OCI-LY3 (cell line): ENCODE measurements at regions not wholly inside any gene's neighbourhood (a gene's known extent, or its start where the extent isn't known, plus 50 kb on each side); places are given as distances from the start of the nearest gene placed in this dataset.
"Not testable (repeated sequence)": the region's sequence is repeated elsewhere in the genome, so short reads cannot be mapped to it uniquely, and the experiment has no call there.

ENCODE experiments used
- H2AFZ ChIP-seq: fragments of 200-600, 300-600 bp; shearing (Covaris generic); 2 replicates; pipeline ENCODE4 v1.6.0; 2014; ENCODE audit warnings: antibody characterized with exemption, low read depth, low read length
- H3K27ac ChIP-seq: fragments of 200-600, 300-600 bp; sonication (generic); 2 replicates; pipeline ENCODE4 v1.5.1; 2014; ENCODE audit warnings: mild to moderate bottlenecking, low read length, moderate library complexity, mixed read lengths
- H3K27me3 ChIP-seq: fragments of 200-600, 300-600 bp; sonication (generic); 2 replicates; pipeline ENCODE4 v1.6.1; 2014; ENCODE audit warnings: low read depth, low read length, mixed read lengths
- H3K36me3 ChIP-seq: fragments of 200-600, 300-600 bp; sonication (generic); replicated peaks from 2 replicates; pipeline ENCODE3; 2014; ENCODE audit warnings: low read depth, low read length, mixed read lengths
- H3K4me1 ChIP-seq: fragments of 300-600, 200-600 bp; sonication (generic); 2 replicates; pipeline ENCODE4 v1.6.1; 2014; ENCODE audit warnings: low read length, mixed read lengths
- H3K4me2 ChIP-seq: fragments of 200-600, 300-600 bp; sonication (generic); 2 replicates; pipeline ENCODE4 v1.6.1; 2014; ENCODE audit warnings: low read length, mixed read lengths
- H3K4me3 ChIP-seq: fragments of 300-600, 200-600 bp; sonication (generic); 2 replicates; pipeline ENCODE4 v1.5.1; 2014; ENCODE audit warnings: antibody characterized with exemption, mild to moderate bottlenecking, low read length, moderate library complexity
- H3K79me2 ChIP-seq: fragments of 300-600, 200-600 bp; shearing (Covaris generic); 2 replicates; pipeline ENCODE4 v1.6.1; 2014; ENCODE audit warnings: mild to moderate bottlenecking, low read length, mixed read lengths
- H3K9ac ChIP-seq: fragments of 300-600, 200-600 bp; shearing (Covaris generic); 2 replicates; pipeline ENCODE4 v1.6.0; 2014; ENCODE audit warnings: mild to moderate bottlenecking, low read length, moderate library complexity
- H3K9me3 ChIP-seq: fragments of 200-600, 300-600 bp; shearing (Covaris generic); 2 replicates; pipeline ENCODE4 v1.6.1; 2014; ENCODE audit warnings: low read length, mixed read lengths; ENCODE audit not compliant: insufficient read depth
- H4K20me1 ChIP-seq: fragments of 200-600, 300-600 bp; sonication (generic); 2 replicates; pipeline ENCODE4 v1.6.1; 2016; ENCODE audit warnings: low read length, mixed read lengths; ENCODE audit not compliant: insufficient read depth
- CTCF ChIP-seq: fragments of 200-600, 300-600 bp; sonication (generic); IDR thresholded peaks from 2 replicates; pipeline ENCODE4 v1.5.1; 2014; ENCODE audit warnings: antibody characterized with exemption, low read length, low read depth
- EZH2phosphoT487 ChIP-seq: fragments of 200-600 bp; shearing (Covaris generic); IDR thresholded peaks from 2 replicates; pipeline ENCODE4 v1.6.1; 2018; ENCODE audit warnings: antibody characterized with exemption, mixed run types, low read depth

GRCh38 chr13:43946281-43946680 lies 66.6 kb downstream of the LACC1 start:
- TF ChIP-seq EZH2phosphoT487 = no peak
- no peak for TF ChIP-seq CTCF
- Histone ChIP-seq H3K4me3 (no peak overlapping the region), H3K27ac (no peak overlapping the region), H2AFZ (no peak overlapping the region), H3K9ac (no peak overlapping the region), H3K9me3 (peaks cover 4% of the 10 kb centered on the region; the same call in 1 of the 2 replicates), H4K20me1 (peaks cover 26% of the 10 kb centered on the region), H3K27me3 (peaks cover 98% of the 10 kb centered on the region), H3K4me2 (no peak overlapping the region), H3K4me1 (no peaks in the 10 kb centered on the region), H3K79me2 (no peaks in the 10 kb centered on the region), H3K36me3 (no peaks in the 10 kb centered on the region)

- H3K9ac ChIP-seq = no peak overlapping the region
- peaks cover 94% of the 10 kb centered on the region for H3K27me3 ChIP-seq
- H3K27ac ChIP-seq = no peak overlapping the region
- no peak overlapping the region for H3K4me3 ChIP-seq
- TF ChIP-seq CTCF (no peak), EZH2phosphoT487 (no peak)
- H3K79me2 ChIP-seq = no peaks in the 10 kb centered on the region
- no peak overlapping the region for H2AFZ ChIP-seq
- peaks cover 4% of the 10 kb centered on the region; the same call in 1 of the 2 replicates for H3K9me3 ChIP-seq
- no peak overlapping the region for H3K4me2 ChIP-seq
- H3K36me3 ChIP-seq = no peaks in the 10 kb centered on the region
- no peaks in the 10 kb centered on the region for H3K4me1 ChIP-seq
- peaks cover 9% of the 10 kb centered on the region; the same call in 1 of the 2 replicates for H4K20me1 ChIP-seq
These were observed 68.3 kb downstream of the LACC1 start for GRCh38 chr13:43947897-43948458.

- H4K20me1 ChIP-seq = no peaks in the 10 kb centered on the region
- H3K79me2 ChIP-seq = no peaks in the 10 kb centered on the region
- H3K4me1 ChIP-seq = no peaks in the 10 kb centered on the region
- H3K36me3 ChIP-seq = no peaks in the 10 kb centered on the region
- no peak overlapping the region for H2AFZ ChIP-seq
- peaks cover 2% of the 10 kb centered on the region; the same call in 1 of the 2 replicates for H3K9me3 ChIP-seq
- H3K4me2 ChIP-seq = no peak overlapping the region
- H3K4me3 ChIP-seq = no peak overlapping the region
- TF ChIP-seq CTCF (no peak), EZH2phosphoT487 (no peak)
- H3K27ac ChIP-seq = no peak overlapping the region
- H3K27me3 ChIP-seq = peaks cover 81% of the 10 kb centered on the region
- no peak overlapping the region for H3K9ac ChIP-seq
These were observed 73.7 kb downstream of the LACC1 start for GRCh38 chr13:43953370-43953769.

- peaks cover 77% of the 10 kb centered on the region for H3K27me3 ChIP-seq
- H3K27ac ChIP-seq, H3K4me1 ChIP-seq, H4K20me1 ChIP-seq, H3K4me2 ChIP-seq, H3K4me3 ChIP-seq, H3K36me3 ChIP-seq, H2AFZ ChIP-seq, H3K9ac ChIP-seq, H3K9me3 ChIP-seq, H3K79me2 ChIP-seq: not testable (repeated sequence)
These were observed 77.3 kb downstream of the LACC1 start for GRCh38 chr13:43956975-43957374.

GRCh38 chr13:43959291-43959690 lies 79.6 kb downstream of the LACC1 start:
- H3K4me3 ChIP-seq = no peak overlapping the region
- no peaks in the 10 kb centered on the region for H3K9me3 ChIP-seq
- H2AFZ ChIP-seq = no peak overlapping the region
- peaks cover 60% of the 10 kb centered on the region for H3K27me3 ChIP-seq
- H3K4me2 ChIP-seq = no peak overlapping the region
- TF ChIP-seq CTCF (no peak), EZH2phosphoT487 (no peak)
- H4K20me1 ChIP-seq = no peaks in the 10 kb centered on the region
- no peak overlapping the region for H3K9ac ChIP-seq
- no peaks in the 10 kb centered on the region for H3K36me3 ChIP-seq
- no peaks in the 10 kb centered on the region for H3K79me2 ChIP-seq
- H3K27ac ChIP-seq = no peak overlapping the region
- H3K4me1 ChIP-seq = no peaks in the 10 kb centered on the region
